GM23338 (cell line): ENCODE measurements at regions not wholly inside any gene's neighbourhood (a gene's known extent, or its start where the extent isn't known, plus 50 kb on each side); places are given as distances from the start of the nearest gene placed in this dataset.

Source experiments
- ATAC-seq: fragments of 200-7000 bp; cut with Tn5 transposase; 3 replicates; pipeline ENCODE4 v1.9.1; 2020
- DNase-seq: peaks from one replicate; pipeline ENCODE4 v3.0.0-alpha.2; 2015; ENCODE audit warnings: low spot score
- H2AFZ ChIP-seq: fragments of 200-600 bp; sonication (generic); 2 replicates; pipeline ENCODE4 v1.8.0; 2016; ENCODE audit warnings: antibody characterized with exemption, mild to moderate bottlenecking, moderate library complexity
- H3F3A ChIP-seq: fragments of 200-600 bp; sonication (generic); replicated peaks from 2 replicates; pipeline ENCODE4 v1.8.0; 2017; ENCODE audit warnings: antibody characterized with exemption, mixed run types, low read depth
- H3K27ac ChIP-seq: fragments of 200-600 bp; sonication (generic); 2 replicates; pipeline ENCODE4 v1.6.1; 2016; ENCODE audit warnings: low read depth
- H3K27me3 ChIP-seq: fragments of 200-600 bp; sonication (generic); 2 replicates; pipeline ENCODE4 v1.8.0; 2016; ENCODE audit warnings: mild to moderate bottlenecking, mixed run types, moderate library complexity; ENCODE audit not compliant: insufficient read depth
- H3K36me3 ChIP-seq: fragments of 200-600 bp; sonication (generic); 2 replicates; pipeline ENCODE4 v1.8.0; 2016; ENCODE audit warnings: mild to moderate bottlenecking; ENCODE audit not compliant: insufficient read depth
- H3K4me1 ChIP-seq: fragments of 200-600 bp; sonication (generic); 2 replicates; pipeline ENCODE4 v1.8.0; 2016; ENCODE audit warnings: mild to moderate bottlenecking, moderate library complexity; ENCODE audit not compliant: insufficient read depth
- H3K4me2 ChIP-seq: fragments of 200-600 bp; sonication (generic); 2 replicates; pipeline ENCODE4 v1.7.1; 2017; ENCODE audit warnings: mixed run types
- H3K4me3 ChIP-seq: fragments of 200-600 bp; sonication (generic); 2 replicates; pipeline ENCODE4 v1.6.1; 2016; ENCODE audit warnings: mixed run types
- H3K79me2 ChIP-seq: fragments of 200-600 bp; sonication (generic); replicated peaks from 2 replicates; pipeline ENCODE4 v1.8.0; 2017; ENCODE audit warnings: mild to moderate bottlenecking; ENCODE audit not compliant: insufficient read depth
- H3K9me2 ChIP-seq: fragments of 200-600 bp; sonication (generic); 2 replicates; pipeline ENCODE4 v1.8.0; 2017; ENCODE audit not compliant: insufficient read depth
- H4K20me1 ChIP-seq: fragments of 200-600 bp; sonication (generic); replicated peaks from 2 replicates; pipeline ENCODE4 v1.8.0; 2017; ENCODE audit warnings: mild to moderate bottlenecking; ENCODE audit not compliant: insufficient read depth
- H3K27ac Mint-ChIP-seq: 2 replicates; pipeline ENCODE4 v1.8.0; 2020; ENCODE audit warnings: inconsistent platforms, mild to moderate bottlenecking, moderate library complexity, mixed read lengths
- H3K27me3 Mint-ChIP-seq: 3 replicates; pipeline ENCODE4 v1.8.0; 2022; ENCODE audit warnings: low read depth, mild to moderate bottlenecking, moderate library complexity, mixed read lengths, inconsistent platforms; ENCODE audit not compliant: insufficient read depth, poor library complexity
- H3K36me3 Mint-ChIP-seq: 3 replicates; pipeline ENCODE4 v1.8.0; 2021; ENCODE audit warnings: low read depth, mild to moderate bottlenecking, inconsistent platforms, moderate library complexity, mixed read lengths
- H3K4me1 Mint-ChIP-seq: 3 replicates; pipeline ENCODE4 v1.8.0; 2020; ENCODE audit warnings: mild to moderate bottlenecking, inconsistent platforms, mixed read lengths
- H3K4me3 Mint-ChIP-seq: 3 replicates; pipeline ENCODE4 v1.8.0; 2021; ENCODE audit warnings: moderate library complexity, mild to moderate bottlenecking, inconsistent platforms, mixed read lengths
- H3K9me3 Mint-ChIP-seq: 3 replicates; pipeline ENCODE4 v1.8.0; 2020; ENCODE audit warnings: moderate library complexity, mild to moderate bottlenecking, inconsistent platforms, mixed read lengths
- CTCF ChIP-seq, 2 experiments: fragments of 200-600 bp in 1 of 2; sonication (generic) in 1 of 2; conservative IDR thresholded peaks; 2 replicates each; pipeline versions ENCODE4 v1.5.1 to v1.6.1; 2016 to 2017; ENCODE audit warnings: antibody characterized with exemption in 2 of 2, low read depth in 2 of 2, mild to moderate bottlenecking in 2 of 2, moderate library complexity in 1 of 2
- ETS1 ChIP-seq: IDR thresholded peaks from 2 replicates; pipeline ENCODE4 v1.6.1; 2016; ENCODE audit warnings: antibody characterized with exemption
- JUNB ChIP-seq: IDR thresholded peaks from one replicate; pipeline ENCODE4 v1.6.1; 2016; ENCODE audit warnings: antibody characterized with exemption; ENCODE audit not compliant: unreplicated experiment
- NANOG ChIP-seq: IDR thresholded peaks from 2 replicates; pipeline ENCODE4 v1.6.1; 2016; ENCODE audit warnings: antibody characterized with exemption, borderline replicate concordance
- ZNF331 ChIP-seq: fragments of 250-450 bp; sonication (Bioruptor Pico); IDR thresholded peaks from 2 replicates; pipeline ENCODE4 v1.5.0; 2020; ENCODE audit warnings: low read depth, mild to moderate bottlenecking, moderate library complexity
- TF ChIP-seq, protein P1 (sequence below): fragments of 250-450 bp; sonication (Bioruptor Pico); IDR thresholded peaks from 2 replicates; pipeline ENCODE4 v1.5.0; 2020; ENCODE audit warnings: mild to moderate bottlenecking, moderate library complexity

- no peak overlapping the region for H3K27ac ChIP-seq
- no peaks in the 10 kb centered on the region for H3K9me2 ChIP-seq
- no peaks in the 10 kb centered on the region for H3F3A ChIP-seq
- no peaks in the 10 kb centered on the region for H3K36me3 ChIP-seq
- TF ChIP-seq ETS1 (no peak), ZNF331 (CRISPR knock-in tag) (no peak)
- TF ChIP-seq, protein P1, sequence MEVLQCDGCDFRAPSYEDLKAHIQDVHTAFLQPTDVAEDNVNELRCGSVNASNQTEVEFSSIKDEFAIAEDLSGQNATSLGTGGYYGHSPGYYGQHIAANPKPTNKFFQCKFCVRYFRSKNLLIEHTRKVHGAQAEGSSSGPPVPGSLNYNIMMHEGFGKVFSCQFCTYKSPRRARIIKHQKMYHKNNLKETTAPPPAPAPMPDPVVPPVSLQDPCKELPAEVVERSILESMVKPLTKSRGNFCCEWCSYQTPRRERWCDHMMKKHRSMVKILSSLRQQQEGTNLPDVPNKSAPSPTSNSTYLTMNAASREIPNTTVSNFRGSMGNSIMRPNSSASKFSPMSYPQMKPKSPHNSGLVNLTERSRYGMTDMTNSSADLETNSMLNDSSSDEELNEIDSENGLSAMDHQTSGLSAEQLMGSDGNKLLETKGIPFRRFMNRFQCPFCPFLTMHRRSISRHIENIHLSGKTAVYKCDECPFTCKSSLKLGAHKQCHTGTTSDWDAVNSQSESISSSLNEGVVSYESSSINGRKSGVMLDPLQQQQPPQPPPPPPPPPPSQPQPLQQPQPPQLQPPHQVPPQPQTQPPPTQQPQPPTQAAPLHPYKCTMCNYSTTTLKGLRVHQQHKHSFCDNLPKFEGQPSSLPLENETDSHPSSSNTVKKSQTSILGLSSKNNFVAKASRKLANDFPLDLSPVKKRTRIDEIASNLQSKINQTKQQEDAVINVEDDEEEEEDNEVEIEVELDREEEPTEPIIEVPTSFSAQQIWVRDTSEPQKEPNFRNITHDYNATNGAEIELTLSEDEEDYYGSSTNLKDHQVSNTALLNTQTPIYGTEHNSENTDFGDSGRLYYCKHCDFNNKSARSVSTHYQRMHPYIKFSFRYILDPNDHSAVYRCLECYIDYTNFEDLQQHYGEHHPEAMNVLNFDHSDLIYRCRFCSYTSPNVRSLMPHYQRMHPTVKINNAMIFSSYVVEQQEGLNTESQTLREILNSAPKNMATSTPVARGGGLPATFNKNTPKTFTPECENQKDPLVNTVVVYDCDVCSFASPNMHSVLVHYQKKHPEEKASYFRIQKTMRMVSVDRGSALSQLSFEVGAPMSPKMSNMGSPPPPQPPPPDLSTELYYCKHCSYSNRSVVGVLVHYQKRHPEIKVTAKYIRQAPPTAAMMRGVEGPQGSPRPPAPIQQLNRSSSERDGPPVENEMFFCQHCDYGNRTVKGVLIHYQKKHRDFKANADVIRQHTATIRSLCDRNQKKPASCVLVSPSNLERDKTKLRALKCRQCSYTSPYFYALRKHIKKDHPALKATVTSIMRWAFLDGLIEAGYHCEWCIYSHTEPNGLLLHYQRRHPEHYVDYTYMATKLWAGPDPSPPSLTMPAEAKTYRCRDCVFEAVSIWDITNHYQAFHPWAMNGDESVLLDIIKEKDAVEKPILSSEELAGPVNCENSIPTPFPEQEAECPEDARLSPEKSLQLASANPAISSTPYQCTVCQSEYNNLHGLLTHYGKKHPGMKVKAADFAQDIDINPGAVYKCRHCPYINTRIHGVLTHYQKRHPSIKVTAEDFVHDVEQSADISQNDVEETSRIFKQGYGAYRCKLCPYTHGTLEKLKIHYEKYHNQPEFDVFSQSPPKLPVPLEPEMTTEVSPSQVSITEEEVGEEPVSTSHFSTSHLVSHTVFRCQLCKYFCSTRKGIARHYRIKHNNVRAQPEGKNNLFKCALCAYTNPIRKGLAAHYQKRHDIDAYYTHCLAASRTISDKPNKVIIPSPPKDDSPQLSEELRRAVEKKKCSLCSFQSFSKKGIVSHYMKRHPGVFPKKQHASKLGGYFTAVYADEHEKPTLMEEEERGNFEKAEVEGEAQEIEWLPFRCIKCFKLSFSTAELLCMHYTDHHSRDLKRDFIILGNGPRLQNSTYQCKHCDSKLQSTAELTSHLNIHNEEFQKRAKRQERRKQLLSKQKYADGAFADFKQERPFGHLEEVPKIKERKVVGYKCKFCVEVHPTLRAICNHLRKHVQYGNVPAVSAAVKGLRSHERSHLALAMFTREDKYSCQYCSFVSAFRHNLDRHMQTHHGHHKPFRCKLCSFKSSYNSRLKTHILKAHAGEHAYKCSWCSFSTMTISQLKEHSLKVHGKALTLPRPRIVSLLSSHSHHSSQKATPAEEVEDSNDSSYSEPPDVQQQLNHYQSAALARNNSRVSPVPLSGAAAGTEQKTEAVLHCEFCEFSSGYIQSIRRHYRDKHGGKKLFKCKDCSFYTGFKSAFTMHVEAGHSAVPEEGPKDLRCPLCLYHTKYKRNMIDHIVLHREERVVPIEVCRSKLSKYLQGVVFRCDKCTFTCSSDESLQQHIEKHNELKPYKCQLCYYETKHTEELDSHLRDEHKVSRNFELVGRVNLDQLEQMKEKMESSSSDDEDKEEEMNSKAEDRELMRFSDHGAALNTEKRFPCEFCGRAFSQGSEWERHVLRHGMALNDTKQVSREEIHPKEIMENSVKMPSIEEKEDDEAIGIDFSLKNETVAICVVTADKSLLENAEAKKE (CRISPR knock-in tag) = no peak
- no peaks in the 10 kb centered on the region for H3K4me1 ChIP-seq
- H2AFZ ChIP-seq = no peak overlapping the region
- ATAC-seq (no peak), DNase-seq (no peak)
- no peak overlapping the region for H3K27ac Mint-ChIP-seq
- H3K4me3 Mint-ChIP-seq = no peak overlapping the region
- 0 out of 2 replicates have a peak, but pooled peaks cover 3% of the 10 kb centered on the region for H4K20me1 ChIP-seq
- H3K4me2 ChIP-seq = no peak overlapping the region
- H3K4me1 Mint-ChIP-seq = no peaks in the 10 kb centered on the region
- no peak overlapping the region for H3K4me3 ChIP-seq
- no peaks in the 10 kb centered on the region for H3K79me2 ChIP-seq
- H3K9me3 Mint-ChIP-seq = peaks cover 3% of the 10 kb centered on the region; the same call in 2 of the 3 replicates
- no peaks in the 10 kb centered on the region for H3K36me3 Mint-ChIP-seq
- peaks cover 13% of the 10 kb centered on the region for H3K27me3 Mint-ChIP-seq
- H3K27me3 ChIP-seq = peaks cover 11% of the 10 kb centered on the region
These were observed 149.9 kb downstream of the PTPN11 start for GRCh38 chr12:112568641-112569040.

GRCh38 chr12:112570096-112570495, 151.3 kb downstream of the PTPN11 start:
- Mint-ChIP-seq H3K27ac (no peak overlapping the region), H3K27me3 (peaks cover 12% of the 10 kb centered on the region), H3K9me3 (peaks cover 3% of the 10 kb centered on the region; the same call in 2 of the 3 replicates), H3K4me3 (no peak overlapping the region), H3K36me3 (no peaks in the 10 kb centered on the region), H3K4me1 (no peaks in the 10 kb centered on the region)
- Histone ChIP-seq H3K4me2 (no peak overlapping the region), H3K4me3 (no peak overlapping the region), H3K9me2 (no peaks in the 10 kb centered on the region), H3F3A (no peaks in the 10 kb centered on the region), H3K79me2 (no peaks in the 10 kb centered on the region), H3K27ac (no peak overlapping the region), H2AFZ (no peak overlapping the region), H3K27me3 (peaks cover 22% of the 10 kb centered on the region), H3K4me1 (no peaks in the 10 kb centered on the region), H4K20me1 (0 out of 2 replicates have a peak, but pooled peaks cover 3% of the 10 kb centered on the region), H3K36me3 (no peaks in the 10 kb centered on the region)
- no peak for DNase-seq
- TF ChIP-seq JUNB = no peak
- no peak for TF ChIP-seq NANOG
- TF ChIP-seq ETS1 = no peak
- no peak for TF ChIP-seq CTCF (conservative IDR thresholded peaks at IDR 0.05; ENCODE audit: low read depth in 2 of 2)
- ATAC-seq = no peak
